WTC11 (cell line): ENCODE measurements at regions not wholly inside any gene's neighbourhood (a gene's known extent, or its start where the extent isn't known, plus 50 kb on each side); places are given as distances from the start of the nearest gene placed in this dataset.

ENCODE experiments used
- CTCF ChIP-seq: fragments of 200-600 bp; IDR thresholded peaks from 2 replicates; pipeline ENCODE4 v1.8.0; 2022; ENCODE audit warnings: antibody characterized with exemption
- ETV6 ChIP-seq: sonication (generic); formaldehyde crosslinking; IDR thresholded peaks from 2 replicates; pipeline ENCODE4 v1.8.1; 2022; ENCODE audit warnings: mild to moderate bottlenecking, missing genetic modification reagents
- TEAD1 ChIP-seq: sonication (generic); formaldehyde crosslinking; IDR thresholded peaks from 2 replicates; pipeline ENCODE4 v1.8.0; 2022; ENCODE audit warnings: mild to moderate bottlenecking, missing genetic modification reagents
- TEAD4 ChIP-seq: sonication (generic); formaldehyde crosslinking; IDR thresholded peaks from 2 replicates; pipeline ENCODE4 v1.8.0; 2022; ENCODE audit warnings: mild to moderate bottlenecking, missing genetic modification reagents

- no peak for TF ChIP-seq TEAD4
- no peak for TF ChIP-seq ETV6 (CRISPR knock-in tag)
- TF ChIP-seq CTCF, result no peak
- TF ChIP-seq TEAD1 (CRISPR knock-in tag), result no peak
Measured at GRCh38 chr2:196510246-196510645, 129.3 kb upstream of the CCDC150 start.
